ENCODE measurements at regions not wholly inside any gene's neighbourhood (a gene's known extent, or its start where the extent isn't known, plus 50 kb on each side); places are given as distances from the start of the nearest gene placed in this dataset.

- H3K27me3 Mint-ChIP-seq = peaks cover 8% of the 10 kb centered on the region
- H3K36me3 Mint-ChIP-seq (ENCODE audit: low read depth) = no peaks in the 10 kb centered on the region
- H3K4me3 Mint-ChIP-seq = no peak overlapping the region
- H3K4me1 Mint-ChIP-seq (ENCODE audit: low read depth) = peaks cover 23% of the 10 kb centered on the region
- peak; percentile 47 for DNase-seq
- H3K27ac Mint-ChIP-seq = no peak overlapping the region
- H3K9me3 Mint-ChIP-seq = peaks cover 15% of the 10 kb centered on the region
Observed at GRCh38 chr7:380711-381210, 90.8 kb downstream of the FOXL3 start.

DNA sequence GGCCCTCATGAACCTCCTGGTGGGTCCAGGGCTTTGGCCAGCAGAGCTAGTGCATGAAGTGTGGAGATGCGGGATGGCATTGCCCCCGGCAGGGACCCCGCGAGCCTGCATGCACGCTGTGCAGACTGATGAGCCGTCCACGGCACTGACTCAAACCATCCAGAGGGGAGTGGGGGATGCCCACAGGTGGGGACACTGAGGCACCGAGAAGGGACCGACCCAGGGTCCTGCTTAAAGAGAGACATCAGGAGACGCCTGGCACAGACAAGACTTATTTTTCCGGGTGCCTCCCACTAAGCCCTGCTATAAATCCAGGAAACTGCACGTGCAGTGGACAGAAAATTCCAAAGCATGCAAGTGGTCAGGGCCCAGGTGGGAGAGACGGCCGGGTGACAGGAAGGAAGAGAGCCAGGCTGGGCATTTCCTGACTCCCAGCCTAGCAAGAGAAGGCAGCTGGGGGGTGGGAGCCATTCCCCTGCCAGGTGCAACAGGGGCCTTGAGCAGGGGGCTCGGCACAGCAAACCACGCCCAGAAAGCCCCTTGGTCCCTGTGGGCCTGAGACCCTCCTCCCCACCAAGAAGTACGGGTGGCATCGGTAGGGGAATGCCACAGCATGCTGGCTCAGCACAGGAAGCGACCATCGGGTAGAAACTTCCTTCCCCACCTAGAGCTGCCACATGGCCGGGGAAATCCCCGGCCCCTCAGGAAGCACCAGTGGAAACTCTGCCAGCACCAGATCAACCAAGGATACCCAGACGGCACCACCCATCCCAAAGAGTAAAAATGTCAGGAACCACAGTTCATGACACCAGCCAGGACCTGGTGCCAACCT is 91.5 kb downstream of the FOXL3 start:
- Mint-ChIP-seq H3K9me3 (peaks cover 15% of the 10 kb centered on the region), H3K27me3 (peaks cover 8% of the 10 kb centered on the region), H3K27ac (peak overlapping the region; percentile 80), H3K4me3 (no peak overlapping the region), H3K36me3 (ENCODE audit: low read depth) (no peaks in the 10 kb centered on the region), H3K4me1 (ENCODE audit: low read depth) (peaks cover 22% of the 10 kb centered on the region)
- DNase-seq = peak; percentile 69

DNA sequence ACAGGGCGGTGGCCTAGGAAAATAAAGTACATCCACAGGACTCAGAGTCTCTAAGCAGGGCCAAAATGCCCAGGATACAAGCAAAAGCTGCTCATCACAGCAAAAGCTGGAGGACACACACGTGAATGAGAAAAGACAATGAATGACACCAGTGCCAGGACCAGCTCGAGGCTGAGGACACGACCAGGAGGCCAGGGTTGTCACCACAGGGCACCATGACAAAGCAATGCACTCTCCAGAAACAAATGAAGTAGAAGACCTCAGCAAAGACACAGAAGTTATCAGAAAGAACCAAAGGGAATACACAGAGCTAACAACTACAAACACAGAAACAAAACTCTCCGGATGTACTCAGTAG is 92.1 kb downstream of the FOXL3 start:
- Mint-ChIP-seq H3K27ac (peak overlapping the region; percentile 80), H3K27me3 (peaks cover 6% of the 10 kb centered on the region), H3K4me3 (no peak overlapping the region), H3K36me3 (ENCODE audit: low read depth) (no peaks in the 10 kb centered on the region), H3K4me1 (ENCODE audit: low read depth) (peaks cover 21% of the 10 kb centered on the region), H3K9me3 (peaks cover 15% of the 10 kb centered on the region)
- DNase-seq = no peak

- DNase-seq = no peak
- Mint-ChIP-seq H3K27me3 (no peaks in the 10 kb centered on the region), H3K9me3 (peaks cover 15% of the 10 kb centered on the region), H3K4me1 (ENCODE audit: low read depth) (peaks cover 10% of the 10 kb centered on the region), H3K36me3 (ENCODE audit: low read depth) (no peaks in the 10 kb centered on the region), H3K4me3 (no peak overlapping the region), H3K27ac (no peak overlapping the region)
Observed at GRCh38 chr7:386385-386784, 96.4 kb downstream of the FOXL3 start.

DNA sequence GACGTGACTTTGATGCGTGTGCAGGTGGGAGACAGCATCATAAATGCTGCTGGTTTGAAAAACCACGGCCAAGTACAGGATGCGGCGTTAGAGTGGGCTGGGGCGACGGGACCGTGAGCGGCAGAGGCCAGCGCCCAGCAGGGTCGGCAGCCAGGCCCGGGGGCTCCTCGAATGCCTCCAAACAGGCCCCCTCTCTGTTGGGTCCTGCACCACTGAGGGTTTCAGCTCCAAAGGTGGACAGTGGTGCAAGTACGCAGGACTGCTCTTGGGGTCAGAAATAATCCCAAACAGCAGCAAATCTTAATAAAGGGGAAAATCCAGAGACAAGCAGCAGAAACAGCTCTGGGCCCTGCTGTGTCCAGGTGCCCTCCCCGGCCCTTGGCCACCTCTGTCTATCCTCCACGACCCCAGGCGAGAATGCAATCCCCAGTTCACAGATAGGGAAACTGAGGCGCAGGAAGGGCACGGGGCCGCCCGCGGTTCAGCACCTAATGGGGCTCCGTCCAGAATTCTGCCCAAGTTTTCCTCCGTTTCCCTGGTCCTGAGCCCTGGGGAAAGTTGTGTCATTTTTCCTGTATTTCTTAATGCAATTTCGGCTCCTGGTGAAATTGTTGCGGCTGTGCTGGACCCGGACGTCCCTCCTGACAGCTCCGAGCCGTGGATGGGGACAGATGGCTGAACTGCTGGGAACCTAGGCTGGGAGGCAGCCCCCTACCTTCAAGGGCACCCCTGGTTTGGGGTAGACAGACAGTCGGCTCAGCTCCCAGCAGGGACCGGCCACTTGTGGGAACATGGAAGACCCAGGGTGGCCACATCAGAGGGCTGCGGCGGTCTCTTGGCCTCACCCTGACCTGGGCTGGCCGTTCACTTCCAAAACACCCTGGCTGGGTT is 97.4 kb downstream of the FOXL3 start:
- no peak for DNase-seq
- Mint-ChIP-seq H3K27me3 (no peaks in the 10 kb centered on the region), H3K4me1 (ENCODE audit: low read depth) (no peaks in the 10 kb centered on the region), H3K27ac (no peak overlapping the region), H3K36me3 (ENCODE audit: low read depth) (no peaks in the 10 kb centered on the region), H3K9me3 (peaks cover 20% of the 10 kb centered on the region), H3K4me3 (no peak overlapping the region)

DNA sequence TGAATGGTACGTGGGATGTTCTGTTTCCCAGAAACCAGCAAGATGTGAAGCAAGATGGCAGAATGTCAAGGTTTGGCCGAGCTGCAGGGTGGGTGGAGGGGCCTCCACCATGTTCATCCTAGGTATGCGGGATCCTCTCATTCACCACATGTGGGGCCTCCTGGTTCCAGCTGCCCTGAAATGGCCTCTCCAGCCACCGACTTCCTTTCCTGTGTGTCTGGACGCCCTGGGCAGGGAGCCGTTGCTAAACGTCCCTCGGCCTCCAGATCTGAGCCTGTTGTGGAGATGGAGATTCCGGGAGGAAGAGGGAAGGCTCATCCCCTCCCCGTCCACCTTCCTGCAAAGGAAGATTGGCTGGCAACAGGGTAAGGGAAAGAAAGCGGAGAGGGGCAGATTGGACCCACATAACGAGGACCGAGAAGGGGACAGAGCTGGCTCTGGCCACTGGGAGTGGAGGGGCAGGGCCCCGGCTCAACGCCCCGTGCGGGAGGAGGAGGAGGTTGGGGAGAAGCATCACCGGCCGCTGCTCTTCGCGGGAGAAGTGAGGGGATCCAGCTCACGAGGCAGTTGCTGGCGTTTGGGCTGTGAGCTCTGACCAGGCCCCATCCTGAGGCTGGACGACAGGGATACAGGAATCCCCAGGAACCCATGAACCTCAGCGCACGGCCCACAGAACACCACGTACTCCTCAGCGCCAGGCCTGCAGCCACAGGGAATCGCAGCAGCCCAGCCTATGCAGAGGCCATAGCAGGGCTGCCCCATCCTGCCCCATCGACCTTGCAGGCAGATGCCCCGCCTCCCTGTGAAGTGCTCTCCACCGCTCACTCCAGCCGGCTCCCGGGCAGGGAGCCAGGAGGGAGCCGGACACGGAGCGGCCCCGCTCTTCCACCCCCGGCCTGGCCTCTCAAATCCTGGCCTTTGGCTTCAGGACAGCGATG is 98.3 kb downstream of the FOXL3 start:
- no peaks in the 10 kb centered on the region for H3K36me3 Mint-ChIP-seq (ENCODE audit: low read depth)
- peaks cover 22% of the 10 kb centered on the region for H3K9me3 Mint-ChIP-seq
- H3K4me1 Mint-ChIP-seq (ENCODE audit: low read depth) = no peaks in the 10 kb centered on the region
- no peaks in the 10 kb centered on the region for H3K27me3 Mint-ChIP-seq
- DNase-seq = no peak
- no peak overlapping the region for H3K27ac Mint-ChIP-seq
- no peak overlapping the region for H3K4me3 Mint-ChIP-seq

DNA sequence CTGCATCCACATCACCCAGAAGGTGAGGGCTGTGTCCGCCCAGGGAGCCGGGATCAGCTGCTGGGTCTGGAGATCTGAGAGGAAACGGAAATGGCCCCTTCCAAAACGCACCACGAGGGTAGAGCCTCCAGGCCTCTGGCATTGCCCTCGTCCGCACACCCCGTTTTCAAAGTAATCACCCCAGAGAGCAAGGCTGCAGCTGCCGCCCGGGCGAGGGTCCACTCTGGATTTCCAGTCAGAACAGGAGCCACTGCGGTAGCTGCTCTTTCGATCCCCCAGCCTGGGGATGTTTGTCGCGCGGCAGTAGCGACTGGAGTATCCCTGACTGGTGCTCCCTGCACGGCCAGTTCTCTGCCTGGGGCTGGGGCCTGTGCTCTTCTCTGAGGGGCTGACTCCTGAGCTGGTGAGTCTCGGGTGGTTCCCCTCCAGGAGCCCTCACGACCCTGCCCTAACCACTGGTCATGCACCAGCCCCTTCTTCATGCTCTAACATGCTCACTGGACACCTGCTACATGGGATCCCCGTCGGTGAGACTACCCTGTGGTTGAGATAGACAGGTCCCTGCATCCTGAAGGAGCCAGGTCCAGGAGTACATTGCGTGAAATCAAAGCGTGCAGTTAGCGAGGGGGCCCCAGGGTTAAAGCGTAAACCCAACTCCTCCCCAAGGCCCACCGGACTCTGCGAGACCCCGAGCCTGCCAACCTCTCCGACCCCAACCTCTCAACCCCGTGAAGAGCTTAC is 99.2 kb downstream of the FOXL3 start:
- no peaks in the 10 kb centered on the region for H3K4me1 Mint-ChIP-seq (ENCODE audit: low read depth)
- peaks cover 14% of the 10 kb centered on the region for H3K9me3 Mint-ChIP-seq
- H3K36me3 Mint-ChIP-seq (ENCODE audit: low read depth) = no peaks in the 10 kb centered on the region
- DNase-seq = no peak
- no peak overlapping the region for H3K27ac Mint-ChIP-seq
- H3K27me3 Mint-ChIP-seq = no peaks in the 10 kb centered on the region
- H3K4me3 Mint-ChIP-seq = no peak overlapping the region

GRCh38 chr7:389911-390601 is 100.1 kb downstream of the FOXL3 start:
- no peaks in the 10 kb centered on the region for H3K36me3 Mint-ChIP-seq (ENCODE audit: low read depth)
- peaks cover 8% of the 10 kb centered on the region for H3K9me3 Mint-ChIP-seq
- DNase-seq = no peak
- no peaks in the 10 kb centered on the region for H3K4me1 Mint-ChIP-seq (ENCODE audit: low read depth)
- no peak overlapping the region for H3K27ac Mint-ChIP-seq
- no peak overlapping the region for H3K4me3 Mint-ChIP-seq
- no peaks in the 10 kb centered on the region for H3K27me3 Mint-ChIP-seq

DNA sequence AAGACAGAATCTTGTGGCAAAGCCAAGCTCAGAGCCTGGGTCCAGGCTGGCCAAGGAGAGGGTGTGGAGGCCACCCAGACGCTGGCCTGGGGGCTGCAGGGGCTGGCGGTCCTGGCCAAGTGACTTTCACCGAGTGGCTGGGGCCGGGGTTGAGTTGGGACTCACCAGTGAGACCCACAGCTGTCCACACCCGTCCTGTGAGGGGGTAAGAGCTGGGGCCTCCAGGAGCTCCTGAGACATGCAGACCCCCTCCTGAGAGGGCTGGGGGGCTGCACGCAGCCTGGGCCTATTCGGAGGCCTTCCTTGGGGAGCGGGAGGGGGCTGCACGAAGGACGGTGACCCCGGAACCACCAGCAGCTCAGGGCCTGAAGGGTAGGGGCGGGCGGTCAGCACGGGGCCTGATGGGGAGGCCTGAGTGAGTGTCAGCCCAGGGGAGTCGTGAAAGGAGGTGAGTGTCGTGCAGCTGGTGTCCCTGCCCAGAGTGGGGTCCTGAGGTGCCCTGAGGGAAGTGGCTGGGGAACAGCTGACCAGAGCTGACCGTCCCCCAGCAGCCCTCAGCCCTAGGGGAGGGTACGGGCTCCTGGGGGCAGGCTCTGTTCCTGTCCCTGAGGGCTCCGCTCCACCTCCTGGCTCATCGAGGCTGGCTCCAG is 100.9 kb downstream of the FOXL3 start:
- no peak for DNase-seq
- no peak overlapping the region for H3K4me3 Mint-ChIP-seq
- no peaks in the 10 kb centered on the region for H3K27me3 Mint-ChIP-seq
- H3K4me1 Mint-ChIP-seq (ENCODE audit: low read depth) = no peaks in the 10 kb centered on the region
- H3K9me3 Mint-ChIP-seq = peaks cover 16% of the 10 kb centered on the region
- no peak overlapping the region for H3K27ac Mint-ChIP-seq
- H3K36me3 Mint-ChIP-seq (ENCODE audit: low read depth) = no peaks in the 10 kb centered on the region

DNA sequence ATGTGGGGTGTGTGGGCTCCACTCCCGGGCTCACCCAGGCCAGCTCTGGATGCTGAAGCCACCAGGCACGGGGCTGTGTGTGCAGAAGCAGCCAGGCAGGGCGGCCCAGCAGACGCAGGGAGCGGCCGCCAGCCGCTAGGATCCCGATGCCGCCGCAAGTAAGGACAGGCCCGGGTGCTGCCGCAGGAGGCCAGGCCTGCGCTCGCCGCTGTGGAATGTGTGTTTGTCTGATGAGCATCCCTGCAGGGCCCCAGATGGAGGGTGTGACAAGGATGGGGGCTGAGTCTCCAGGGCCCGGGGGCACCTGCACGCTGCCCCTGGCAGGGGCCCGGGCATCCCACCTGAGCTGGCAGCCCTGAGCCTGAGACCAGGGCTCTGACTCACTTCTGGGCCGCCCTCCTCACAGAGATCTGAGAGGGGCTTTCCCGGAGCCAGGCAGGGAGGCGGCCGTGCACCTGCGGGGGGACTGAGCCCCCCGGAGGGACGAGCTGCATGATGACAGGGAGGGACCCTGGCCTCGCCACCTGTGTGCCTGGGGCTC is 101.5 kb downstream of the FOXL3 start:
- no peak overlapping the region for H3K4me3 Mint-ChIP-seq
- peaks cover 22% of the 10 kb centered on the region for H3K9me3 Mint-ChIP-seq
- no peak overlapping the region for H3K27ac Mint-ChIP-seq
- no peak for DNase-seq
- no peaks in the 10 kb centered on the region for H3K4me1 Mint-ChIP-seq (ENCODE audit: low read depth)
- H3K27me3 Mint-ChIP-seq = no peaks in the 10 kb centered on the region
- no peaks in the 10 kb centered on the region for H3K36me3 Mint-ChIP-seq (ENCODE audit: low read depth)

- no peak overlapping the region for H3K27ac Mint-ChIP-seq
- H3K27me3 Mint-ChIP-seq = no peaks in the 10 kb centered on the region
- peaks cover 28% of the 10 kb centered on the region for H3K9me3 Mint-ChIP-seq
- no peaks in the 10 kb centered on the region for H3K4me1 Mint-ChIP-seq (ENCODE audit: low read depth)
- H3K36me3 Mint-ChIP-seq (ENCODE audit: low read depth) = no peaks in the 10 kb centered on the region
- no peak for DNase-seq
- H3K4me3 Mint-ChIP-seq = no peak overlapping the region
Observed at GRCh38 chr7:391961-392524, 102.1 kb downstream of the FOXL3 start.

- Mint-ChIP-seq H3K36me3 (ENCODE audit: low read depth) (no peaks in the 10 kb centered on the region), H3K27me3 (no peaks in the 10 kb centered on the region), H3K27ac (no peak overlapping the region), H3K4me3 (no peak overlapping the region), H3K4me1 (ENCODE audit: low read depth) (no peaks in the 10 kb centered on the region), H3K9me3 (peaks cover 30% of the 10 kb centered on the region)
- no peak for DNase-seq
Observed at GRCh38 chr7:392822-393221, 102.9 kb downstream of the FOXL3 start.
